ENCODE measurements at regions not wholly inside any gene's neighbourhood (a gene's known extent, or its start where the extent isn't known, plus 50 kb on each side); places are given as distances from the start of the nearest gene placed in this dataset.

DNA sequence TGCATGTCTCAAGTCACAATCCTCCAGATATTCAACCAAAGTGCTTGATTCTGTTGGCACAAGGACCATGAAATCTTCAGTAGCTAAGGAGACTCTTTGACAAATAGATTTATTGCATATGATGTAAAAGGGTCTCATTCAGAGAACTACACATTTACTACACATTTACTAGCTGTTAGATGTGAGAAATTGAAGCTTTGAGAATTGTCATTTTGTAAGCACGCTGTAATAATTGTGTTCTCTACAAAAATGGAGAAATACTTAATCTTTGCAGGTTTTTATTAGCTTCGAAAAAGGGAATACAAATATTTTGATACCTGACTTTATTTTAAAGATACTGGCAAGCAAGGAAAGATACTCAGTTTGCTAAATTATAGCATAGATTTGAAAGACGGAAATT lies 70.2 kb upstream of the CHD2 start:
- ChIA-PET POLR2A (interaction anchor here (0.9 to 4.2 kb wide), 5 partner anchors 10 to 71 kb away, joined by 3 to 27 read pairs (median 4); partner anchors contain the start of gene CHD2), RAD21 (ENCODE audit: low non-redundant PET in 1 of 2, low total read pairs in 2 of 2, uncharacterized antibody in 2 of 2, unreplicated experiment in 2 of 2) (no interaction called here), CTCF (interaction anchor here (1.1 kb wide), 1 partner anchor 21 kb away, joined by 3 read pairs; no protein-coding TSS in a partner anchor)
- H3K79me2 ChIP-seq (ENCODE audit: insufficient read depth, low read length): no peaks in the 10 kb centered on the region
- H3K9me2 ChIP-seq (ENCODE audit: insufficient read depth): no peaks in the 10 kb centered on the region
- peak overlapping the region; percentile 20 for H2AFZ ChIP-seq (ENCODE audit: low read depth, low read length, poor library complexity, severe bottlenecking)
- peaks cover 26 to 32% of the 10 kb centered on the region in 2 experiments for H3K4me1 ChIP-seq (ENCODE audit: control insufficient read depth in 1 of 2, insufficient read depth in 2 of 2, low read length in 2 of 2)
- intact Hi-C loops (cut with micrococcal nuclease): no loop called here
- DNase-seq (ENCODE audit: low read depth, low spot score) (no peak), ATAC-seq (no peak)
- H3K4me3 ChIP-seq (replicated peaks in 1 of 2; ENCODE audit: low read depth in 1 of 2, low read length in 2 of 2): no peak overlapping the region
- no peaks in the 10 kb centered on the region for H3K36me3 ChIP-seq (ENCODE audit: control insufficient read depth in 1 of 2, insufficient read depth in 2 of 2, low read length in 2 of 2)
- no peaks in the 10 kb centered on the region for H3K27me3 ChIP-seq (ENCODE audit: insufficient read depth, low read length)
- H3K4me2 ChIP-seq (ENCODE audit: low read length): no peak overlapping the region
- TF ChIP-seq EGR1 (IDR thresholded peaks at IDR 0.05; ENCODE audit: low read depth) (no peak), TCF7L2 (IDR thresholded peaks at IDR 0.05; ENCODE audit: borderline replicate concordance, extremely low read depth, insufficient read depth, insufficient read length) (no peak), EZH2phosphoT487 (IDR thresholded peaks at IDR 0.05; ENCODE audit: borderline replicate concordance) (no peak), RAD21 (IDR thresholded peaks at IDR 0.05; ENCODE audit: low read depth) (no peak)
- TF ChIP-seq, protein P1, sequence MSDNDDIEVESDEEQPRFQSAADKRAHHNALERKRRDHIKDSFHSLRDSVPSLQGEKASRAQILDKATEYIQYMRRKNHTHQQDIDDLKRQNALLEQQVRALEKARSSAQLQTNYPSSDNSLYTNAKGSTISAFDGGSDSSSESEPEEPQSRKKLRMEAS (IDR thresholded peaks at IDR 0.05): no peak
- TF ChIP-seq, protein P2, sequence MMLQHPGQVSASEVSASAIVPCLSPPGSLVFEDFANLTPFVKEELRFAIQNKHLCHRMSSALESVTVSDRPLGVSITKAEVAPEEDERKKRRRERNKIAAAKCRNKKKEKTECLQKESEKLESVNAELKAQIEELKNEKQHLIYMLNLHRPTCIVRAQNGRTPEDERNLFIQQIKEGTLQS (IDR thresholded peaks at IDR 0.05): no peak
- no peaks in the 10 kb centered on the region for H4K20me1 ChIP-seq (ENCODE audit: insufficient read depth)
- no peak overlapping the region for H3K9ac ChIP-seq (ENCODE audit: low read length)
- no TSS peak for BruUV-seq (replicated peaks)
- H3K9me3 ChIP-seq (ENCODE audit: control insufficient read depth in 1 of 2, insufficient read depth in 1 of 2, low read depth in 1 of 2, low read length in 2 of 2): no peaks in the 10 kb centered on the region
- H3K27ac ChIP-seq (ENCODE audit: low read depth, low read length): no peak overlapping the region

DNA sequence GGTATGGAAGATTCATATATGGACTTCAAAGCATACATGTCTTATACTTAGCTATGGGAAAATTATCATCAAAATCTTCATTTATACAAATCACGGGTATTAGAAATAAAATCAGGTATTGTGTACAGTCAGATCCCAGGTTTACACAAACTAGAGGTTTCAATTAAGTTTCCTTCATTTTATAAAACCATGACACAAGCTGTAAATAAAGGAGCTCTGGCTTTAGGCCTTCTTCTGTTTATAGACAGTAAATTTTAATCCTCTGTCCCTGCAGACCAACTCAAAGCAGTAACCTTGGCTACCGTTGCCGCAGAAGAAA lies 68.8 kb upstream of the CHD2 start:
- Histone ChIP-seq H3K79me2 (ENCODE audit: insufficient read depth, low read length) (no peaks in the 10 kb centered on the region), H3K4me1 (ENCODE audit: control insufficient read depth in 1 of 2, insufficient read depth in 2 of 2, low read length in 2 of 2) (peaks cover 26 to 32% of the 10 kb centered on the region in 2 experiments), H3K36me3 (ENCODE audit: control insufficient read depth in 1 of 2, insufficient read depth in 2 of 2, low read length in 2 of 2) (no peaks in the 10 kb centered on the region), H3K9me3 (ENCODE audit: control insufficient read depth in 1 of 2, insufficient read depth in 1 of 2, low read depth in 1 of 2, low read length in 2 of 2) (no peaks in the 10 kb centered on the region), H3K9me2 (ENCODE audit: insufficient read depth) (no peaks in the 10 kb centered on the region), H3K9ac (ENCODE audit: low read length) (peak overlapping the region; percentile 48), H3K4me3 (replicated peaks in 1 of 2; ENCODE audit: low read depth in 1 of 2, low read length in 2 of 2) (peak overlapping the region in 1 of 2 experiments; percentile 21; a peak in 2 of 4 replicates), H3K27me3 (ENCODE audit: insufficient read depth, low read length) (no peaks in the 10 kb centered on the region), H3K4me2 (ENCODE audit: low read length) (peak overlapping the region; percentile 70), H4K20me1 (ENCODE audit: insufficient read depth) (no peaks in the 10 kb centered on the region), H3K27ac (ENCODE audit: low read depth, low read length) (peak overlapping the region; percentile 92), H2AFZ (ENCODE audit: low read depth, low read length, poor library complexity, severe bottlenecking) (no peak overlapping the region)
- ChIA-PET POLR2A (interaction anchor here (1.0 to 4.2 kb wide), 13 partner anchors 9 to 90 kb away, joined by 3 to 37 read pairs (median 6); partner anchors contain the start of gene CHD2), CTCF (interaction anchor here (1.8 kb wide), 1 partner anchor 33 kb away, joined by 5 read pairs; no protein-coding TSS in a partner anchor), RAD21 (ENCODE audit: low non-redundant PET in 1 of 2, low total read pairs in 2 of 2, uncharacterized antibody in 2 of 2, unreplicated experiment in 2 of 2) (interaction anchor here in 1 of 2 experiments (0.8 kb wide), 1 partner anchor 51 kb away, joined by 5 read pairs; no protein-coding TSS in a partner anchor)
- ATAC-seq (peak; percentile 20; the same call in 1 of the 2 replicates), DNase-seq (ENCODE audit: low read depth, low spot score) (no peak)
- TF ChIP-seq, protein P3, sequence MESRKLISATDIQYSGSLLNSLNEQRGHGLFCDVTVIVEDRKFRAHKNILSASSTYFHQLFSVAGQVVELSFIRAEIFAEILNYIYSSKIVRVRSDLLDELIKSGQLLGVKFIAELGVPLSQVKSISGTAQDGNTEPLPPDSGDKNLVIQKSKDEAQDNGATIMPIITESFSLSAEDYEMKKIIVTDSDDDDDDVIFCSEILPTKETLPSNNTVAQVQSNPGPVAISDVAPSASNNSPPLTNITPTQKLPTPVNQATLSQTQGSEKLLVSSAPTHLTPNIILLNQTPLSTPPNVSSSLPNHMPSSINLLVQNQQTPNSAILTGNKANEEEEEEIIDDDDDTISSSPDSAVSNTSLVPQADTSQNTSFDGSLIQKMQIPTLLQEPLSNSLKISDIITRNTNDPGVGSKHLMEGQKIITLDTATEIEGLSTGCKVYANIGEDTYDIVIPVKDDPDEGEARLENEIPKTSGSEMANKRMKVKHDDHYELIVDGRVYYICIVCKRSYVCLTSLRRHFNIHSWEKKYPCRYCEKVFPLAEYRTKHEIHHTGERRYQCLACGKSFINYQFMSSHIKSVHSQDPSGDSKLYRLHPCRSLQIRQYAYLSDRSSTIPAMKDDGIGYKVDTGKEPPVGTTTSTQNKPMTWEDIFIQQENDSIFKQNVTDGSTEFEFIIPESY (IDR thresholded peaks at IDR 0.05; ENCODE audit: extremely low read depth, insufficient replicate concordance, low read length): no peak
- TF ChIP-seq TCF7L2 (IDR thresholded peaks at IDR 0.05; ENCODE audit: borderline replicate concordance, extremely low read depth, insufficient read depth, insufficient read length): no peak
- TF ChIP-seq, protein P4, sequence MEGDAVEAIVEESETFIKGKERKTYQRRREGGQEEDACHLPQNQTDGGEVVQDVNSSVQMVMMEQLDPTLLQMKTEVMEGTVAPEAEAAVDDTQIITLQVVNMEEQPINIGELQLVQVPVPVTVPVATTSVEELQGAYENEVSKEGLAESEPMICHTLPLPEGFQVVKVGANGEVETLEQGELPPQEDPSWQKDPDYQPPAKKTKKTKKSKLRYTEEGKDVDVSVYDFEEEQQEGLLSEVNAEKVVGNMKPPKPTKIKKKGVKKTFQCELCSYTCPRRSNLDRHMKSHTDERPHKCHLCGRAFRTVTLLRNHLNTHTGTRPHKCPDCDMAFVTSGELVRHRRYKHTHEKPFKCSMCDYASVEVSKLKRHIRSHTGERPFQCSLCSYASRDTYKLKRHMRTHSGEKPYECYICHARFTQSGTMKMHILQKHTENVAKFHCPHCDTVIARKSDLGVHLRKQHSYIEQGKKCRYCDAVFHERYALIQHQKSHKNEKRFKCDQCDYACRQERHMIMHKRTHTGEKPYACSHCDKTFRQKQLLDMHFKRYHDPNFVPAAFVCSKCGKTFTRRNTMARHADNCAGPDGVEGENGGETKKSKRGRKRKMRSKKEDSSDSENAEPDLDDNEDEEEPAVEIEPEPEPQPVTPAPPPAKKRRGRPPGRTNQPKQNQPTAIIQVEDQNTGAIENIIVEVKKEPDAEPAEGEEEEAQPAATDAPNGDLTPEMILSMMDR (IDR thresholded peaks at IDR 0.05 in 2 of 3, conservative IDR thresholded peaks at IDR 0.05 in 1 of 3; ENCODE audit: borderline replicate concordance in 1 of 3, insufficient read depth in 1 of 3, low read depth in 2 of 3, low read length in 2 of 3): no peak
- TF ChIP-seq ELF1 (IDR thresholded peaks at IDR 0.05; ENCODE audit: borderline replicate concordance, low read depth): no peak
- TF ChIP-seq, protein P1 (IDR thresholded peaks at IDR 0.05): no peak
- no peak for TF ChIP-seq CEBPB (IDR thresholded peaks at IDR 0.05; ENCODE audit: low read depth)
- no peak for TF ChIP-seq POLR2AphosphoS5 (IDR thresholded peaks at IDR 0.05; ENCODE audit: low read depth, low read length)
- intact Hi-C loops (cut with micrococcal nuclease): loop anchor here (1.0 kb wide), 1 partner anchor 11 kb away; no protein-coding TSS in a partner anchor
- TSS peak; percentile 95 for BruUV-seq (replicated peaks)

Data from HCT116 (cell line).